DMS79 (cell line): ENCODE measurements at regions not wholly inside any gene's neighbourhood (a gene's known extent, or its start where the extent isn't known, plus 50 kb on each side); places are given as distances from the start of the nearest gene placed in this dataset.

Experiments used
- DNase-seq: peaks from one replicate; lab custom pipeline; 2025; lab: John Stamatoyannopoulos, UW

GRCh38 chr2:200216310-200216709 is 90.2 kb upstream of the SPATS2L start:
- no peak for DNase-seq

GRCh38 chr2:200217320-200217719 is 89.2 kb upstream of the SPATS2L start:
- no peak for DNase-seq

GRCh38 chr2:200218645-200219044 is 87.8 kb upstream of the SPATS2L start:
- no peak for DNase-seq

GRCh38 chr2:200219309-200220113 is 87.0 kb upstream of the SPATS2L start:
- DNase-seq = no peak

- peak; percentile 3 for DNase-seq
These were observed 86.2 kb upstream of the SPATS2L start for GRCh38 chr2:200220251-200220650.

- no peak for DNase-seq
These were observed 85.2 kb upstream of the SPATS2L start for GRCh38 chr2:200221055-200221955.

GRCh38 chr2:200222791-200223190 is 83.7 kb upstream of the SPATS2L start:
- no peak for DNase-seq

- DNase-seq = peak; percentile 7
These were observed 83.2 kb upstream of the SPATS2L start for GRCh38 chr2:200223205-200223784.

GRCh38 chr2:200225951-200226350 is 80.5 kb upstream of the SPATS2L start:
- no peak for DNase-seq

GRCh38 chr2:200226451-200227426 is 79.8 kb upstream of the SPATS2L start:
- DNase-seq = peak; percentile 83

GRCh38 chr2:200230716-200231115 is 75.8 kb upstream of the SPATS2L start:
- DNase-seq = no peak

- no peak for DNase-seq
These were observed 71.0 kb upstream of the SPATS2L start for GRCh38 chr2:200235533-200235932.

GRCh38 chr2:200239216-200239615 is 67.3 kb upstream of the SPATS2L start:
- no peak for DNase-seq

GRCh38 chr2:200242570-200242969 is 63.9 kb upstream of the SPATS2L start:
- peak; percentile 66 for DNase-seq

GRCh38 chr2:200243441-200243840 is 63.1 kb upstream of the SPATS2L start:
- DNase-seq = peak; percentile 17

GRCh38 chr2:200244111-200244510 is 62.4 kb upstream of the SPATS2L start:
- no peak for DNase-seq

- DNase-seq = no peak
These were observed 59.0 kb upstream of the SPATS2L start for GRCh38 chr2:200247494-200247893.

GRCh38 chr2:200252265-200253067 is 54.0 kb upstream of the SPATS2L start:
- DNase-seq = no peak

- DNase-seq = no peak
These were observed 52.9 kb upstream of the SPATS2L start for GRCh38 chr2:200253639-200254038.

- no peak for DNase-seq
These were observed 51.7 kb upstream of the SPATS2L start for GRCh38 chr2:200254773-200255172.

GRCh38 chr2:200255549-200255948 is 50.9 kb upstream of the SPATS2L start:
- DNase-seq = no peak
